ENCODE measurements at regions not wholly inside any gene's neighbourhood (a gene's known extent, or its start where the extent isn't known, plus 50 kb on each side); places are given as distances from the start of the nearest gene placed in this dataset.

GRCh38 chr4:14729282-14730000 lies 272.8 kb upstream of the CPEB2 start:
- no peak for TF ChIP-seq CTCF (IDR thresholded peaks at IDR 0.05; ENCODE audit: low read depth, low read length, missing input control)
- no peak for TF ChIP-seq TAF1 (conservative IDR thresholded peaks at IDR 0.05)
- no peak for TF ChIP-seq REST (IDR thresholded peaks at IDR 0.05)
- no peak for TF ChIP-seq RXRA (IDR thresholded peaks at IDR 0.05)
- no peak for TF ChIP-seq ATF3 (IDR thresholded peaks at IDR 0.05)
- no peak for TF ChIP-seq GABPA (IDR thresholded peaks at IDR 0.05 in 1 of 2, conservative IDR thresholded peaks at IDR 0.05 in 1 of 2)
- no peak for TF ChIP-seq RAD21 (IDR thresholded peaks at IDR 0.05)
- no peak for TF ChIP-seq SP1 (IDR thresholded peaks at IDR 0.05)
- TF ChIP-seq MAX (IDR thresholded peaks at IDR 0.05), result no peak
- TF ChIP-seq NR2F2 (IDR thresholded peaks at IDR 0.05), result no peak
- no peak for TF ChIP-seq JUND (IDR thresholded peaks at IDR 0.05)
- TF ChIP-seq ZBTB33 (IDR thresholded peaks at IDR 0.05), result no peak

Data from liver (tissue), 3 donors.